ENCODE measurements at regions not wholly inside any gene's neighbourhood (a gene's known extent, or its start where the extent isn't known, plus 50 kb on each side); places are given as distances from the start of the nearest gene placed in this dataset.
"Not testable (repeated sequence)": the region's sequence is repeated elsewhere in the genome, so short reads cannot be mapped to it uniquely, and the experiment has no call there.

GRCh38 chr4:167893531-167893930 is 198.8 kb upstream of the ANXA10 start:
- ATAC-seq, result no peak
- no peaks in the 10 kb centered on the region for H3K4me1 ChIP-seq
- no peaks in the 10 kb centered on the region for H3K9me3 ChIP-seq
- ChIA-PET POLR2A (no interaction called here), CTCF (no interaction called here)
- no peak overlapping the region for H3K27ac ChIP-seq
- no peak overlapping the region for H3K4me2 ChIP-seq
- no peak for FAIRE-seq
- H3K4me3 ChIP-seq, result no peak overlapping the region
- no peak for DNase-seq (ENCODE audit: low read depth in 1 of 2, low spot score in 1 of 2)
- 70% methylated on average over 3 of the region's 3 CpGs for WGBS (ENCODE audit: missing lambda C conversion rate)
- no peak for TF ChIP-seq HMGXB4 (CRISPR knock-in tag; IDR thresholded peaks at IDR 0.05; ENCODE audit: borderline replicate concordance)
- TF ChIP-seq ESRRA (IDR thresholded peaks at IDR 0.05; ENCODE audit: borderline replicate concordance, low read length), result no peak
- no peak for TF ChIP-seq HOXB5 (CRISPR knock-in tag; IDR thresholded peaks at IDR 0.05)
- TF ChIP-seq MAFK (IDR thresholded peaks at IDR 0.05; ENCODE audit: partially characterized antibody), result no peak
- no peak for TF ChIP-seq USF2 (IDR thresholded peaks at IDR 0.05)
- no peak for TF ChIP-seq TP53 (CRISPR knock-in tag; IDR thresholded peaks at IDR 0.05)
- TF ChIP-seq HOXA7 (CRISPR knock-in tag; IDR thresholded peaks at IDR 0.05), result no peak
- TF ChIP-seq ZNF302 (CRISPR knock-in tag; IDR thresholded peaks at IDR 0.05), result no peak

- H3K4me1 ChIP-seq; CTCF ChIA-PET; H3K4me2 ChIP-seq; DNase-seq (ENCODE audit: low read depth in 1 of 2, low spot score in 1 of 2); FAIRE-seq; H3K9me3 ChIP-seq; H3K4me3 ChIP-seq; H3K27ac ChIP-seq; ATAC-seq; POLR2A ChIA-PET: not testable (repeated sequence)
- 43% methylated on average over 3 of the region's 3 CpGs for WGBS (ENCODE audit: missing lambda C conversion rate)
Observed at GRCh38 chr4:167896260-167896659, 196.1 kb upstream of the ANXA10 start.

- Histone ChIP-seq H3K4me2 (no peak overlapping the region), H3K27ac (peak overlapping the region in 1 of 2 experiments; percentile 37; a peak in 1 of 6 replicates), H3K4me1 (no peaks in the 10 kb centered on the region), H3K4me3 (no peak overlapping the region), H3K9me3 (no peaks in the 10 kb centered on the region)
- CTCF ChIA-PET, result no interaction called here
- DNase-seq (ENCODE audit: low read depth in 1 of 2, low spot score in 1 of 2), result peak in 1 of 2 experiments; percentile 2
- 70% methylated on average over 5 of the region's 5 CpGs for WGBS (ENCODE audit: missing lambda C conversion rate)
- no peak for ATAC-seq
- FAIRE-seq, result no peak
- no peak for TF ChIP-seq FOXS1 (CRISPR knock-in tag; IDR thresholded peaks at IDR 0.05)
- POLR2A ChIA-PET, result no interaction called here
Observed at GRCh38 chr4:167897116-167897515, 195.2 kb upstream of the ANXA10 start.

GRCh38 chr4:167903291-167903721 is 189.0 kb upstream of the ANXA10 start:
- Histone ChIP-seq H3K4me1 (peaks cover 10% of the 10 kb centered on the region; the same call in 2 of the 3 replicates), H3K9me3 (no peaks in the 10 kb centered on the region), H3K27ac (no peak overlapping the region), H3K4me2 (peak overlapping the region; percentile 45), H3K4me3 (no peak overlapping the region)
- WGBS (ENCODE audit: missing lambda C conversion rate), result 0% methylated on average over 1 of the region's 1 CpG
- peak; percentile 1 to 5 for DNase-seq (ENCODE audit: low read depth in 1 of 2, low spot score in 1 of 2)
- peak; percentile 53 to 54; a peak in 3 of 6 replicates for ATAC-seq
- TF ChIP-seq FOSL2 (IDR thresholded peaks at IDR 0.05) (no peak), FOSL2 (CRISPR knock-in tag; IDR thresholded peaks at IDR 0.05) (peak; percentile 68), JUNB (IDR thresholded peaks at IDR 0.05) (0 out of 2 replicates have a peak, but pooled peaks have one; percentile 16), POLR2AphosphoS2 (conservative IDR thresholded peaks at IDR 0.05; ENCODE audit: low read length) (no peak), TP53 (CRISPR knock-in tag; IDR thresholded peaks at IDR 0.05) (no peak)
- CTCF ChIA-PET, result no interaction called here
- POLR2A ChIA-PET, result no interaction called here
- FAIRE-seq, result no peak

- H3K4me2 ChIP-seq, result no peak overlapping the region
- FAIRE-seq, result no peak
- H3K4me1 ChIP-seq, result peaks cover 10% of the 10 kb centered on the region; the same call in 2 of the 3 replicates
- no peak overlapping the region for H3K27ac ChIP-seq
- ChIA-PET CTCF (no interaction called here), POLR2A (no interaction called here)
- H3K9me3 ChIP-seq, result no peaks in the 10 kb centered on the region
- ATAC-seq, result no peak
- WGBS (ENCODE audit: missing lambda C conversion rate), result 8% methylated on average over 1 of the region's 1 CpG
- H3K4me3 ChIP-seq, result no peak overlapping the region
- DNase-seq (ENCODE audit: low read depth in 1 of 2, low spot score in 1 of 2), result no peak
- TF ChIP-seq HEYL (CRISPR knock-in tag; IDR thresholded peaks at IDR 0.05) (no peak), NR3C1 (IDR thresholded peaks at IDR 0.05) (no peak), HES2 (IDR thresholded peaks at IDR 0.05) (no peak), E2F6 (IDR thresholded peaks at IDR 0.05; ENCODE audit: borderline replicate concordance, low read depth) (no peak), TFCP2L1 (CRISPR knock-in tag; IDR thresholded peaks at IDR 0.05) (no peak), RCOR1 (IDR thresholded peaks at IDR 0.05; ENCODE audit: low read depth, low read length) (no peak), GATA3 (IDR thresholded peaks at IDR 0.05; ENCODE audit: borderline replicate concordance) (no peak)
Observed at GRCh38 chr4:167906851-167907250, 185.5 kb upstream of the ANXA10 start.

All from A549 (cell line).